GM12891 (cell line): ENCODE measurements at regions not wholly inside any gene's neighbourhood (a gene's known extent, or its start where the extent isn't known, plus 50 kb on each side); places are given as distances from the start of the nearest gene placed in this dataset.

Experiments used
- DNase-seq: peaks from one replicate; pipeline ENCODE4 v3.0.0; 2011; ENCODE audit warnings: low spot score; ENCODE audit not compliant: insufficient read length
- FAIRE-seq: peaks from 2 replicates; lab custom pipeline; 2011; peaks lifted over from hg19 to GRCh38; lab: Jason Lieb, UNC
- PAX5 ChIP-seq: IDR thresholded peaks from 2 replicates; pipeline ENCODE4 v1.6.1; 2011; ENCODE audit warnings: low read length, moderate library complexity, mild to moderate bottlenecking; ENCODE audit not compliant: insufficient read depth, severe bottlenecking
- POLR2A ChIP-seq: IDR thresholded peaks from 2 replicates; pipeline ENCODE4 v1.6.1; 2011; ENCODE audit warnings: low read depth, low read length, control low read depth
- POLR2AphosphoS5 ChIP-seq: IDR thresholded peaks from 2 replicates; pipeline ENCODE4 v1.6.1; 2011; ENCODE audit warnings: low read depth, low read length, control low read depth
- POU2F2 ChIP-seq: IDR thresholded peaks from 2 replicates; pipeline ENCODE4 v1.6.1; 2011; ENCODE audit warnings: low read depth, mild to moderate bottlenecking, control low read depth, low read length, moderate library complexity
- SPI1 ChIP-seq: IDR thresholded peaks from 2 replicates; pipeline ENCODE4 v1.6.1; 2011; ENCODE audit warnings: low read depth, low read length, control low read depth
- TAF1 ChIP-seq: IDR thresholded peaks from 2 replicates; pipeline ENCODE4 v1.6.1; 2011; ENCODE audit warnings: low read depth, low read length, control low read depth

DNA sequence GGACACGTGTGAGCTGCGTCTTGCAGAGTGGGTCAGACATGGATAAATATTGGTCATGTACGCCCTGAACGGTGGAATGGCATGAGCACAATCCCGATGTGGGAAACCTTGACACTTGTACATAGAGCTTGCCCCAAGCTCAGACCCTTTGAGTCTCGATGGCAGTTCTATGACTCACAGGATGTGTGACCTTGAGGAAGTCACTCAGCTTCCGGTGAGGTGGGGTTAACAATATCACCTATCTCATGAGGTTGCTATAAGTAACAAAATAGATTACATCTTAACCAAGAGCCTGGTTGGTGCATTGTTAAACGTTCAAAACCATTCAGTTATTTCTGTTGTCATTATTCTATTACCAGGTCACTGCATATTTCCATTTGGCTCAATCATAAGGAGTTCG, 109.1 kb upstream of the TBL1X start:
- no peak for DNase-seq
- no peak for FAIRE-seq
- TF ChIP-seq SPI1: no peak
- TF ChIP-seq POLR2AphosphoS5: no peak
- TF ChIP-seq PAX5: no peak
- TF ChIP-seq POLR2A: no peak
- no peak for TF ChIP-seq POU2F2
- no peak for TF ChIP-seq TAF1

DNA sequence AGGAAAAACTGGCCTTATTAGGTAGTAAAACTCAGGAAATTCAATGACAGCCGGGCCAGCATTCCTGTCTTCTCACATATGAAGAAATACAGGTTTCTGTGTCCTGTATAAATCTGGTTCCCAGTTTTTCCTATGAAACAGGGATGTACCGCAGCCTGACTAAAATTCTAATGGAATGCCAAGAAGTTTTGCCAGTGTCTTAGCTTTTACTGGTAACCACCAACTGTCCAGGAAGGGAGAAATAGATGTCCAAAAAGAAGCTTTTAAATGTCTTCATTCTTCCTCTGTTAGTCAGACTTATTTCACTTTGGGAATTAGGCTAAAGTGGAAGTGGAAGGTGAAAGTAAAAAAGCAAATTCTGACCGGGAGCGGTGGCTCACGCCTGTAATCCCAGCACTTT, 108.0 kb upstream of the TBL1X start:
- FAIRE-seq (no peak), DNase-seq (no peak)
- TF ChIP-seq PAX5: no peak
- TF ChIP-seq POLR2AphosphoS5: no peak

DNA sequence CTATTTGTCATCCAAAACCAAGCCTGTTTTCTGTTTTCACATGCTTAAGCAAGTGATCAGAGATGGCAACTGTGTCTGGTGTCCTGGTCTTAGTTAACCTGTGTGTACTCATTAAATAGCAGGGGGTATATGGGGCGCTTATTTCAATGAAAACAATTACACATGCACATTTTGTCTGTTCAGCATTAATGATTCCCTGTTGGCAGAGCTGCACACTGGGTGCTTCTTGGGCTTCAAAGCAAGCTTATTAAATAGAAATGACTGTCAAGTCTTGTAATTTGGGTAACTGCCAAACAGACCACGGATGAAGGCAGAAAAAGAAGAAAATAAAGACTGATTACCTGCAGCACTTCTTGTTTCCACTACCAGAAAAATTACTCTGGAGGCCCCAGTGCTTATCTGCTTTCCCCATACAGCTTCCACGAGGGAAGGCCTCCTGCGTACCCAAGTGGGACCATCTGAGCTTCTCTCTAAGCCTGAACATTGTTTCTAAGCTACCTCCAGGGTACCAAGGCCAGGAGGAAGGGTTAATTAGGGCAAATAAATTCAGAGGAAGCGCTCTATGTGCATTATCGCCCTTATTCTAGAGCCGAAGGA, 107.2 kb upstream of the TBL1X start:
- DNase-seq (no peak), FAIRE-seq (no peak)

DNA sequence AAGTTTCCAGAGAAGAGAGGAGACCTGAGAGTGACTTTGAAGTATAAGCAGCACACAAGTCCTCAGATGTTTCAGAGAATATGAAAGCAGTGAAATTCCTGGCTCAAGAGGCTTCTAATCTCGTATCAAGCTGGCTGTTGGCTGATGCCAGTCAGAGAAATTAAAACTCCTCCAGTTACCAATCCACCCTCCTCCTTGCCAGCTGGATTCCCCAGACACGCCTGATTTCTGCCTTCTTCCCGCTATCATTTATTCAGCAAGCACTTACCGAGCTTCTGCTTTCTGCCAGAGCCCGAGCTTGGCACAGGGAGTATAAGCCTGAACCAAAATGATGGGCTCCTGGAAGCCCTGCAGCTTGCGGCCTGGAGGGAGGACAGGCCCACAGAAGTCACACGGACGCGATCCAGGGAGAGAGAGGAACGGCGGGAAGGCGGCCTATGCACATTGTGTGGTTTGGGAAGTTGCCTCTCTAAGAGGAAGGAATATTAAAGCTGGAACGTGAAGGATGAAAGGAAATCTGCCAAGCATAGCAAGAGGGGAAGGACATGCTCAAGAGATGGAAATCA, 102.4 kb upstream of the TBL1X start:
- DNase-seq (no peak), FAIRE-seq (no peak)
- TF ChIP-seq POLR2A (no peak), PAX5 (no peak), SPI1 (no peak), TAF1 (no peak)

More for the DNA sequence above, 107.2 kb upstream of the TBL1X start:
- TF ChIP-seq POLR2A (no peak), PAX5 (no peak), POLR2AphosphoS5 (no peak)

DNA sequence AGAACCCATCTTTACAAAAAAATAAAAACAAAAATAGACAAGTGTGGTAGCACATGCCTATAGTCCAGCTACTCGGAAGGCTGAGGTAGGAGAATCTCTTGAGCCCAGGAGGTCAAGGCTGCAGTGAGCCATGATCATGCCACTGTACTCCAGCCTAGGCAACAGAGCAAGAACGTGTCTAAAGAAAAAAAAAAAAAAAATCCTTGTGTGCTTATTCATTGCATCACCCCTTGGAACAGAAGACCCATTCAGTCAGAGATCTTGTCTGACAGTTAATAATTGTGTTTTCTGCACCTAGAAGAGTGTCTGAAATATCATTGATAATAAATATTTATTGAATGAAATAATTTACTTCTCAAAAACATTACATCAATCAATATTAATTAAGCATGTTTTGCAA, 97.4 kb upstream of the TBL1X start:
- FAIRE-seq (no peak), DNase-seq (no peak)

DNA sequence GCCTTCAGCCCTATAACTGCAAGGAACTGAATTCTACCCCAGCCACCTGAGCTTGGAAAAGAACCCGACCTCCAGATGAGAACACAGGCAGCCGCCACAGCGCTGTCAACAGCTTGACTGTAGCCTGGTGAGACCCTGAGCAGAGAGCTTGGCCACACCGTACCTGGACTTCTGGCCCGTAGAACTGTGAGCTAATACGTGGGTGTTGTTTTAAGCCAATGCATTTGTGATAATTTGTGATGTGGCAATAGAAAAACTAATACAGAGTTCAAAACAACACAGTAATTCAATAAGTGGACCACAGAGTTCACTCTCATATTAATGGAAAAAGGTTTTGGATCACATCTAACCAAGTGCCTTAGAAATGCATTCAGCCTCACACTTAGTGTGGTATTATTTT, 96.6 kb upstream of the TBL1X start:
- FAIRE-seq: no peak

More for the DNA sequence above, 97.4 kb upstream of the TBL1X start:
- TF ChIP-seq POLR2A (no peak), PAX5 (no peak), TAF1 (no peak), POLR2AphosphoS5 (no peak), SPI1 (no peak), POU2F2 (no peak)

DNA sequence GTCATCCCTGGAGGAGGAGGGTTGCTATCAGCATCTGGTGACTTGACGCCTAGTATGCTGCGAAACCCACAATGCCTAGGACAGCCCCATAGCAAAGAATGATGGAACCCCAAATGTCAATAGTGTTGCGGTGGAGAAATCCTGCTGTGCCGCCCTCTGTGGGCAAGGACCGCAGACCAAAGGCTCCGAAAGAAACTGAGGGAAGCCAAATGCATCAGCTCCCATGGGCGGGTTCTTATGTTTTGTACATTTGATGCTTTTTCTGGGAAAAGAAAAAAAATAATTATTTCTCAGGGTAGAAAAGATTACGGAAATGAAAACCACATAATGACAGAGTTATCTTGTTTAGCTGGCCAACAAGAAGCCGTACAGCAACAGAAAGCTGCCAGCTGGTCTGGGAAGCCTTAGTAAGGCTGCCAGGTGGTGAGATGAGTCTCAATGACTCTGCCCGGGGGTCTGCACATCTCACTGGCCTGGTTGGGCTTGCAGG, 95.0 kb upstream of the TBL1X start:
- FAIRE-seq: no peak
- DNase-seq: no peak
- no peak for TF ChIP-seq PAX5
- no peak for TF ChIP-seq TAF1
- TF ChIP-seq POU2F2: no peak
- no peak for TF ChIP-seq SPI1
- TF ChIP-seq POLR2AphosphoS5: no peak
- TF ChIP-seq POLR2A: no peak

More for the DNA sequence above, 96.6 kb upstream of the TBL1X start:
- DNase-seq: no peak
- TF ChIP-seq POLR2A: no peak
- TF ChIP-seq TAF1: no peak
- TF ChIP-seq POU2F2: no peak
- no peak for TF ChIP-seq PAX5
- no peak for TF ChIP-seq SPI1
- no peak for TF ChIP-seq POLR2AphosphoS5

DNA sequence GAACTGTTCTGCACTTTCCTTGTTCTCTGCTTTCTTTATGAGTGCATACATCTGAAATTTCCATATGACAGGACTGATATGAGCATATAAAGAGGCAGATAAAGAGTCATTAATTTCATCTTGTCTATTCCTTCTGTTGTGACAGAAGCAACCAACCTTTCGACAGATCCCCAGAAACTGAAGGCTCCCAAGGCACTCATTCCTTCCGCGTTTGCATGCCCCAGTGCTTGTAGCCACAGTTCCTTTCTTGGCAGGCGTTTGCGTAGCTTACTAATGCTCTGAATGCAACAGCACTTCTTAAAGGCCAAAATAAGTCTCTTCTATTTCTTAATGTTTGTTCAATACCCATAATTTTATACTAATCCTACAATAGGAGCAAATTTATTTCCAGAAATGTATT, 94.0 kb upstream of the TBL1X start:
- no peak for TF ChIP-seq PAX5
- TF ChIP-seq POLR2AphosphoS5: no peak
- TF ChIP-seq POU2F2: no peak
- TF ChIP-seq TAF1: no peak
- TF ChIP-seq SPI1: no peak
- TF ChIP-seq POLR2A: no peak
- no peak for DNase-seq

DNA sequence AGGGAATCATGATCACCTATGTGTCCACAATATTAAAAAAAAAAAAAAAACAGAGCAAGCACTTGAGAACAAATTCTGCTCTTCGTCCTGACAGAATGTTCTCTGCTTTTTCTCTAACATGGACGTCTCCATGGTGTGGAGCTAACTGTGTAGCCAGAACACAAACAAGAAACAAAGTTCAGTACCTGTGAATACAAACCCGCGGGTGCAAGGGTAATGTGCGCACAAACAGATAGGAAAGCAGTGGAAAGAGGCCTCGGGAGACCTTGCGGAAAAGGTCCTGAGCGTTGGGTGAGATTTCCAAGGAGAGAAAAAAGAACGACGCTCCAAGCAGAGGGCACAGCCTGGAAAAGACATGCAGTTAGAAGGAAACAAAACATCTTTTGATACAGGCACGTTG, 92.0 kb upstream of the TBL1X start:
- TF ChIP-seq POLR2A (no peak), SPI1 (no peak), POU2F2 (no peak), POLR2AphosphoS5 (no peak), TAF1 (no peak), PAX5 (no peak)
- FAIRE-seq (no peak), DNase-seq (no peak)

More for the DNA sequence above, 94.0 kb upstream of the TBL1X start:
- no peak for FAIRE-seq

DNA sequence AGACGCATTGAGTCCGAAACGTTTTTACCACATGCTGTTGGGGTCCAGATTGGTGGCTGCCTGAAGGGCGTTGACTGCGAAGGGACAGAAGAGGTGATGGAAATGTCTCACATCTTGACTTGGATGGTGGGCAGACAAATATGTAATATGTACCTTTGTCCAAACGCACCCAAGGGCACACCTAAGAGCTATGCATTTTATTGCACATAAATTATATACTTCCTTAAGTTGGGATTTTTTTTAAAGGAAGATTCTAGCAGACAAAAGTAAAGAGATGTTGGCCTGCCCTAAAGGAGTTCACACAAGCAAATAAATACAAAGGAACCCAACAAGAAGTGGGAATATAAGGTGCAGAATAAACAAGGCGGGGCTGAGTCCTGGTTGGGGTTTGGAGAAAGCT, 91.1 kb upstream of the TBL1X start:
- no peak for FAIRE-seq

DNA sequence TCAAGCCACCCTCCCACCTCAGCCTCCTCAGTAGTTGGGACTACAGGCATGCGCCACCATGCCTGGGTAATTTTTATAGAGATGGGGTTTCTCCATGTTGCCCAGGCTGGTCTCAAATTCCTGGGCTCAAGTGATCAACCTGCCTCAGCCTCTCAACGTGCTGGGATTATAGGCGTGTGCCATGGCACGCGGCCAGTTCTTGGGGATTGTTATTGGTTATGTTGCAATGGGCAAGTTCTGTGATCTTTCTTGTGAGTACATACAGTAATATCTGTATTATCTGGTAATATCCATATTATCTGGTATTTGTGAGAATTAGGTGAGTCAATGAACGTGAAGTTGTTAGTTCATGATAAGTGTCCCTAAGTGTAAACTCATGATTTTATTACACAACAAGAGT, 90.3 kb upstream of the TBL1X start:
- FAIRE-seq (no peak), DNase-seq (no peak)
- TF ChIP-seq SPI1 (no peak), PAX5 (no peak), TAF1 (no peak), POLR2A (no peak), POLR2AphosphoS5 (no peak), POU2F2 (no peak)

More for the DNA sequence above, 91.1 kb upstream of the TBL1X start:
- no peak for DNase-seq
- TF ChIP-seq POU2F2: no peak
- TF ChIP-seq POLR2AphosphoS5: no peak
- no peak for TF ChIP-seq SPI1
- no peak for TF ChIP-seq TAF1
- TF ChIP-seq POLR2A: no peak
- no peak for TF ChIP-seq PAX5
